SK-N-SH treated with all-trans-retinoic acid at 6 μM for 48 hours (cell line): ENCODE measurements at regions not wholly inside any gene's neighbourhood (a gene's known extent, or its start where the extent isn't known, plus 50 kb on each side); places are given as distances from the start of the nearest gene placed in this dataset.
A peak's percentile ranks its signal among the peaks of the same experiment; 100 is the strongest.

Experiments
- ATAC-seq: fragments of 200-7000 bp; cut with Tn5 transposase; 3 replicates; pipeline ENCODE4 v1.9.1; 2020; ENCODE audit warnings: mild to moderate bottlenecking, moderate library complexity
- BACH2 ChIP-seq: fragments of 250-450 bp; sonication (Bioruptor Pico); IDR thresholded peaks from 2 replicates; pipeline ENCODE4 v1.9.0; 2021; ENCODE audit warnings: mild to moderate bottlenecking, borderline replicate concordance
- CREB5 ChIP-seq: fragments of 250-450 bp; sonication (Bioruptor Pico); IDR thresholded peaks from 2 replicates; pipeline ENCODE4 v1.5.1; 2020; ENCODE audit warnings: low read depth, mild to moderate bottlenecking, moderate library complexity
- CSDC2 ChIP-seq: fragments of 250-450 bp; sonication (Bioruptor Pico); IDR thresholded peaks from 2 replicates; pipeline ENCODE4 v1.5.0; 2020; ENCODE audit warnings: mild to moderate bottlenecking, moderate library complexity
- CSRNP3 ChIP-seq: fragments of 250-450 bp; sonication (Bioruptor Pico); IDR thresholded peaks from 2 replicates; pipeline ENCODE4 v1.5.1; 2021; ENCODE audit warnings: mild to moderate bottlenecking, moderate library complexity
- OSR1 ChIP-seq: fragments of 250-450 bp; sonication (Bioruptor Pico); IDR thresholded peaks from 2 replicates; pipeline ENCODE4 v1.8.0; 2022; ENCODE audit warnings: moderate library complexity, mild to moderate bottlenecking, inconsistent platforms
- PATZ1 ChIP-seq: fragments of 250-450 bp; sonication (Bioruptor Pico); IDR thresholded peaks from 2 replicates; pipeline ENCODE4 v1.8.0; 2020; ENCODE audit warnings: mild to moderate bottlenecking, moderate library complexity, borderline replicate concordance
- POU6F1 ChIP-seq: fragments of 250-450 bp; sonication (Bioruptor Pico); IDR thresholded peaks from 2 replicates; pipeline ENCODE4 v1.8.0; 2021; ENCODE audit warnings: low read depth, mild to moderate bottlenecking, moderate library complexity, borderline replicate concordance
- PPARA ChIP-seq: fragments of 250-450 bp; sonication (Bioruptor Pico); IDR thresholded peaks from 2 replicates; pipeline ENCODE4 v1.5.0; 2020; ENCODE audit warnings: mild to moderate bottlenecking, borderline replicate concordance
- RARB ChIP-seq: fragments of 250-450 bp; sonication (Bioruptor Pico); IDR thresholded peaks from 2 replicates; pipeline ENCODE4 v1.8.0; 2021; ENCODE audit warnings: mild to moderate bottlenecking, moderate library complexity
- TOX ChIP-seq: fragments of 250-450 bp; sonication (Bioruptor Pico); IDR thresholded peaks from 2 replicates; pipeline ENCODE4 v1.8.0; 2021; ENCODE audit warnings: mild to moderate bottlenecking, moderate library complexity, borderline replicate concordance
- TSHZ2 ChIP-seq: fragments of 250-450 bp; sonication (Bioruptor Pico); IDR thresholded peaks from 2 replicates; pipeline ENCODE4 v1.5.0; 2020; ENCODE audit warnings: mild to moderate bottlenecking, moderate library complexity
- ZFP3 ChIP-seq: fragments of 250-450 bp; sonication (Bioruptor Pico); IDR thresholded peaks from 2 replicates; pipeline ENCODE4 v1.5.0; 2020; ENCODE audit warnings: mild to moderate bottlenecking, moderate library complexity
- ZNF565 ChIP-seq: fragments of 450-650 bp; formaldehyde crosslinking; conservative IDR thresholded peaks from 2 replicates; pipeline ENCODE4 v1.5.0; 2020; ENCODE audit warnings: low read depth, mild to moderate bottlenecking, moderate library complexity
- ZNF70 ChIP-seq: fragments of 450-650 bp; formaldehyde crosslinking; IDR thresholded peaks from 2 replicates; pipeline ENCODE4 v1.5.0; 2020; ENCODE audit warnings: mild to moderate bottlenecking, moderate library complexity
- ZNF8 ChIP-seq: fragments of 450-650 bp; formaldehyde crosslinking; IDR thresholded peaks from 2 replicates; pipeline ENCODE4 v1.5.0; 2020; ENCODE audit warnings: mild to moderate bottlenecking, moderate library complexity

GRCh38 chr15:79682851-79683288 is 213.9 kb downstream of the MTHFS start:
- TF ChIP-seq CSRNP3 (CRISPR knock-in tag) (no peak), TSHZ2 (CRISPR knock-in tag) (no peak), RARB (CRISPR knock-in tag) (no peak), CREB5 (no peak), ZNF565 (no peak), POU6F1 (CRISPR knock-in tag) (no peak), PATZ1 (CRISPR knock-in tag) (no peak), PPARA (CRISPR knock-in tag) (no peak), ZNF8 (CRISPR knock-in tag) (no peak), ZFP3 (CRISPR knock-in tag) (no peak), ZNF70 (CRISPR knock-in tag) (no peak)
- TF ChIP-seq, all 23 proteins: peak for 0
- peak; percentile 76 for ATAC-seq

- TF ChIP-seq ZNF565 (no peak), ZFP3 (CRISPR knock-in tag) (no peak), TSHZ2 (CRISPR knock-in tag) (no peak), BACH2 (CRISPR knock-in tag) (no peak), TOX (CRISPR knock-in tag) (no peak)
- TF ChIP-seq, all 23 proteins: peak for 0
- ATAC-seq, result no peak
These were observed 207.8 kb downstream of the MTHFS start for GRCh38 chr15:79689030-79689429.

- TF ChIP-seq BACH2 (CRISPR knock-in tag) (no peak), CSDC2 (CRISPR knock-in tag) (no peak), ZFP3 (CRISPR knock-in tag) (no peak), OSR1 (no peak)
- ATAC-seq, result no peak
These were observed 195.8 kb downstream of the MTHFS start for GRCh38 chr15:79700951-79701480.
